ENCODE measurements at regions not wholly inside any gene's neighbourhood (a gene's known extent, or its start where the extent isn't known, plus 50 kb on each side); places are given as distances from the start of the nearest gene placed in this dataset.

DNA sequence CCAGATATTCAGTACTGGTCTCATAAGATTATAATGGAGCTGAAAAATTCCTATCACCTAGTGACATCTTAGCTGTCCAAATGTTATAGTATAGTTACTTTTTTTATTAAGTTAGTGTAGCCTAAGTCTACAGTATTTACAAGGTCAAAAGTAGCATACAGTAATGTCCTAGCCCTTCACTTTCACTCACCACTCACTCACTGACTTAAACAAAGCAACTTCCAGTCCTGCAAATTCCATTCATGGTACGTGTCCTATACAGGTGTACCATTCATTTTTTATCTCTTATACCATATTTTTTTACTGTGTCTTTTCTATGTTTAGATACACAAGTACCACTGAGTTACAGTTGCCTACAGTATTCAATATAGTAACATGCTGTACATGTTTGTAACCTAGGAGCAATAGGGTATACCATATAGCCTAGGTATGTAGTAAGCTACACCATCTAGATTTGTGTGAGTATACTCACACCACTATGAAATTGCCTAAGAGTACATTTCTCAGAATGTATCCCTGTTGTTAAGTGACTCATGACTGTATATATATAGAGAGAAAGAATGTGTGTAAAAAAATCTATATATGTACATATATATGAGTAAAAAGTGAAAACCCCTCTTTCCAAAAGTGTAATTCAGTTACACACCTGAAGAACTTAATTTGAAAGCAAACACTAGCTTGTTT is 234.8 kb upstream of the WWC1 start:
- H3K9me3 Mint-ChIP-seq, result peaks cover 8% of the 10 kb centered on the region
- no peaks in the 10 kb centered on the region for H3K36me3 Mint-ChIP-seq (ENCODE audit: low read depth)
- H3K27ac Mint-ChIP-seq, result no peak overlapping the region
- no peaks in the 10 kb centered on the region for H3K27me3 Mint-ChIP-seq
- H3K4me1 Mint-ChIP-seq (ENCODE audit: low read depth), result no peaks in the 10 kb centered on the region
- no peak overlapping the region for H3K4me3 Mint-ChIP-seq

DNA sequence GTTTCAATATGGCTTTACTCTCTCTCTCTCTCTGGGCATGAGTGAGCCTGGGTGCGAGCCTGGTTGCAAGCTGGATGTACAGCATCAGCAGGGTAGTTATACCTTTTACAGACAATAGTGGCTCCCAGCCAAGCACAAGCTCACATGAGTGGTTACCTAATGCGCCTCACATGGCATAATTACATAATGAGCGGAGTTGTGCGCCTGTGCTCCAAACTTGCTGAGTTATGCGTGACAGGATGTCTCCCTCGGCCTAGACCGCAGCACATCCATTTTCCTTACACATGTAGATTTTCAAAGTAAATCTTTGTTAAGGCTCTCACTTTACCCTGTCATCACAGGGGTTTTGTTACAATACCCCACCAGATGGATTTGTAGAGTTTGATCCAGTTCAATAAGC is 233.5 kb upstream of the WWC1 start:
- peaks cover 8% of the 10 kb centered on the region for H3K9me3 Mint-ChIP-seq
- H3K36me3 Mint-ChIP-seq (ENCODE audit: low read depth), result no peaks in the 10 kb centered on the region
- no peaks in the 10 kb centered on the region for H3K27me3 Mint-ChIP-seq
- H3K27ac Mint-ChIP-seq, result no peak overlapping the region
- H3K4me1 Mint-ChIP-seq (ENCODE audit: low read depth), result no peaks in the 10 kb centered on the region
- no peak overlapping the region for H3K4me3 Mint-ChIP-seq

DNA sequence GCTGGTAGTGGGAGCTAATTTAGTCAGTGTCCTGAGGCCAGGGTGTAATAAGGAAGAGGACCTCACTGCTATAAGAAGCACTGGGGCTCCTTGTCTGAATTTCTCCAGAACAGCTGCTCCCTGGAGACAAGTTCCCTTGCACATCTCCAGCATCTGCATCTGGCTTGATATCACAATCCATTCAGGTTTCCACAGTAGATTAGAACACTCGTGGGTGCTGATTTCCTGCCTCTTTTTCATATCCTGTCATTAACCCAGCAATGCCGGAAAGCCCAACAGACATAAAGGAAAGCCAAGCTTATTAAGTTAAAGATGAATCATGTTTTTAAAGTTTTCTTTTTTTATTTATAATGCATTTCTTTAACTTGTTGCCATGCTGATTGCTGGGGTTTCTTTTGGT is 232.3 kb upstream of the WWC1 start:
- H3K4me1 Mint-ChIP-seq (ENCODE audit: low read depth), result no peaks in the 10 kb centered on the region
- no peaks in the 10 kb centered on the region for H3K27me3 Mint-ChIP-seq
- no peak overlapping the region for H3K4me3 Mint-ChIP-seq
- H3K36me3 Mint-ChIP-seq (ENCODE audit: low read depth), result no peaks in the 10 kb centered on the region
- H3K27ac Mint-ChIP-seq, result no peak overlapping the region
- H3K9me3 Mint-ChIP-seq, result peaks cover 8% of the 10 kb centered on the region

DNA sequence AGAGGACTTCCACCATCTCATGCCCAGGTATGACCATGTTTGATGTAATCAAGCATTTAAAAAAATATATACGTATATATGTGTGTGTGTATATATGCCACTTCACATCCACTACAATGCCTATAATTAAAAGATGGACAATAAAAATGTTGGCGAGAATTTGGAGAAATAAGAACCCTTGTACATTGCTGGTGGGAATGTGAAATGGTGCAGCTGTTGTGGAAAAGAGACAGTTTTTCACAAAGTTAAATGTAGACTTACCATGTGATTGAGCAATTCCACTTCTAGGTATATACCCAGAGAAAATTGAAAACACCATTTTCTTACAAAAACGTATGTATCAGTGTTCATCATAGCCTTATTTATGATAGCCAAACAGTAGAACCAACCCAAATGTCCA is 229.2 kb upstream of the WWC1 start:
- no peak overlapping the region for H3K4me3 Mint-ChIP-seq
- no peaks in the 10 kb centered on the region for H3K36me3 Mint-ChIP-seq (ENCODE audit: low read depth)
- H3K4me1 Mint-ChIP-seq (ENCODE audit: low read depth), result no peaks in the 10 kb centered on the region
- H3K27me3 Mint-ChIP-seq, result peaks cover 3% of the 10 kb centered on the region
- H3K27ac Mint-ChIP-seq, result no peak overlapping the region
- H3K9me3 Mint-ChIP-seq, result peaks cover 7% of the 10 kb centered on the region

DNA sequence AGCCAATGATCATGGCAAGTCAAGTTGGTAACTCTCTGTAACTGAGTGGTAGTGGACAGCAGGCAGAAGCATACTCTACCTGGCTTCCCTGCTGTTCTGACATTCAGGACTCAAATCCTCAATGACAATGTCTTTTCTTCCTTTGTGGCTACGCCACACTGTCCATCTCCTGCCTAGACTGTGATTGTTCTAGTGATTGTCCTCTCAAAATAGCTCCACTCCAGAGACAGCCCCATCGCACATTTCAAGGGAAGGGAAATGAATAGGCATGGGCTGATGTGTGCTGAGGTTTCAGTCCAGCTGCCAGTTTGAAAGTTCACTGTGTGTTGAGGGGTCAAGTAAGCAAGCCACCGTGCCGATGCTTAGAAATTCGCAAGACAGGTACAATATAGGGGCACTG is 227.0 kb upstream of the WWC1 start:
- Mint-ChIP-seq H3K4me3 (no peak overlapping the region), H3K27me3 (peaks cover 3% of the 10 kb centered on the region), H3K9me3 (no peaks in the 10 kb centered on the region), H3K4me1 (ENCODE audit: low read depth) (no peaks in the 10 kb centered on the region), H3K27ac (no peak overlapping the region), H3K36me3 (ENCODE audit: low read depth) (no peaks in the 10 kb centered on the region)

DNA sequence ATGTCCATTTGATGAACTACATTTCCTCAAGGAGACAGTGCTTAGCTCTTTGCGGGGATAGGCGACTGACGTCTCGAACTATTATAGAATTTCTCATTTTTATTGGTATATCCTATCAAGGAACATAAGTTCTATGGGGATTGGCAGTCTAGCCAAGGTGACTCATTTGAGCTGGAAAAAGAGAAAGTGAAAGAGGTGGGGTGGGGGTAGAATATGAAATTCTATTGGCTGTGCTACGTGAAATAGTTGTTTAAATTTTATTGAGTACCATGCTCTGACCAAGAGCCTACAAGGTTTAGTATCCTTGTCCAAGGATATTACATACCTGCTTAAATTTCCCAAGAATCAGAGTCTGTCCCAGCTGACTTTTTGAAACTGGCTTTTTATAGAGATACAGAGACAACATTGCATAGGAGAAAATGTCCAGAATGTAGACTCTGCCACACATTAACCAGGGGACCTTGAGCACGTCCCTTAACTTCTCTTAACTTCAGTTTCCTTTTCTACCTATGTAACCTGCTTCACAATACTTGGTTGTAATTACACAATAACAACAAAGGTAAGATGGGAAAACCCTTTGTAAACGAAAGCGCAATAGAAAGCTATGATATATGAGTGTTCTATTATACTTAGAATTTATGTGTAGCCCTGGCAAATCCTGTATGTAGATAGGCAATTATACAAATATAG is 226.4 kb upstream of the WWC1 start:
- Mint-ChIP-seq H3K36me3 (ENCODE audit: low read depth) (no peaks in the 10 kb centered on the region), H3K9me3 (no peaks in the 10 kb centered on the region), H3K4me1 (ENCODE audit: low read depth) (no peaks in the 10 kb centered on the region), H3K4me3 (no peak overlapping the region), H3K27ac (no peak overlapping the region), H3K27me3 (peaks cover 3% of the 10 kb centered on the region)

DNA sequence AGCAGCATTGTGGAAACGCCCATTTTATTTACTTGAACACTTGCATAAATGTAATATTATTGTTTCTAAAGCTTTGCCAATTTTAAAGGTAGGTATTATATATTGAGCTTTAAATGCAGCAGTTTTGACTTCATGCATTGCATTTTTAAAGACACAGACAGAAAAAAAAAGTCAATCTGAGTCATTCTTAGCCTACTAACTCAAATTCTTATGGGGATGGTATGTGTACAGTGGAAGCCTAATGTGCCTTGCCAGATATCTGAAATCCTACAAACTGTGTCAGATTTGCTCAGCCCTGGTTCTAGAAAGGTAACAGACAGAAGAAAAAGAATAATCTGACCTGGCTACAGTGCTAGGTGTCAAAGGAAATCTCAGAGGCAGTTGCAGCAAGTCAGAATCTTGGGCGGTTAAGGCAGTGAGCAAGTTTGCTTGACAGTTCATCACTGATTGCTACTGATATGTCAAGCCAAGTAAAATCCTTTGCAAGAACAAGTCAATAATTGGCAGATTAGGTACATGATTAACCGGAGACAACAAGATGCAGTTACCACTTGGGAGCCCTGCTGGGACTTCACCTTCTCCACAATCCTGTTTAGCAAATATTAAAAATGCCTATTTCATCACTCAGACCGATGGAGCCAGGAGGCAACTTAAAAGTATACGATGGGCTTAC is 224.8 kb upstream of the WWC1 start:
- no peak overlapping the region for H3K4me3 Mint-ChIP-seq
- H3K27ac Mint-ChIP-seq, result no peak overlapping the region
- peaks cover 3% of the 10 kb centered on the region for H3K27me3 Mint-ChIP-seq
- H3K36me3 Mint-ChIP-seq (ENCODE audit: low read depth), result no peaks in the 10 kb centered on the region
- no peaks in the 10 kb centered on the region for H3K4me1 Mint-ChIP-seq (ENCODE audit: low read depth)
- no peaks in the 10 kb centered on the region for H3K9me3 Mint-ChIP-seq

DNA sequence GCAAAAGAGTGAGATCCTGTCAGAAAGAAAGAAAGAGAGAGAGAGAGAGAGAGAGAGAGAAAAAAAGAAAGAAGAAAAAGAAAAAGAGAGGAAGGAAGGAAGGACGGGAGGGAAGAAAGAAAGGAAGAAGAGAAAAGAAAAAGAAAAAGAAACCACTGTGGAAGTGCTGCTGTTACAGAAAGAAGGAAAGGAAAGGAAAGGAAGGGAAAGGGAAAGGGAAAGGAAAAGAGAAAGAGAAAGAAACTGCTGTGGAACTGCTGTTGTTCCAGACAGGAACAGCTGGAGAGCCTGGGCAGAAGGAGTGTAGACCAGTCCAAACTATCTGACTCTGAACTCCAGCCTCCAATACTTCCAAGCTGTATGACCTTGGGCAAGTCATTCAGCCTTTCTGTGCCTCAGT is 220.7 kb upstream of the WWC1 start:
- Mint-ChIP-seq H3K27me3 (peaks cover 3% of the 10 kb centered on the region), H3K4me3 (no peak overlapping the region), H3K4me1 (ENCODE audit: low read depth) (no peaks in the 10 kb centered on the region), H3K9me3 (no peaks in the 10 kb centered on the region), H3K36me3 (ENCODE audit: low read depth) (no peaks in the 10 kb centered on the region), H3K27ac (no peak overlapping the region)

DNA sequence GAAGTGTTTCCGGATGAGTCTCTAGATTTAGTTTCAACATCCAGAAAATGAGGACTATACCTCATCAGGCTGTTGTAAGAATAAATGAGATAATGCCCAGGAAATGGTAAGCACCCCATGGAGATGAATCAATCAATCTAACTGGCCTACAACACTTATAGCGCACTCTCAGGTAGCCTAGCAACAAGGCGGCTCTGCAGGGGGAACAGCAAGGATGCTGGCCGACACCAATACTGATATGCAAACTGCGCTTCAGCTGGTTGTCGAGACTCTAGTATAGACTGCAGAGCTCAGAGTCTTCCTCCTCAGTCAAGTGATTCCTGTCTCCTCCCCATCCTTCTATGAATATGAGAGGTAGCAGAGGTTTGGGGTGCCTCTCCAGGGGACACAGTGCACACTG is 218.8 kb upstream of the WWC1 start:
- Mint-ChIP-seq H3K9me3 (no peaks in the 10 kb centered on the region), H3K4me1 (ENCODE audit: low read depth) (no peaks in the 10 kb centered on the region), H3K4me3 (no peak overlapping the region), H3K27me3 (no peaks in the 10 kb centered on the region), H3K27ac (no peak overlapping the region), H3K36me3 (ENCODE audit: low read depth) (no peaks in the 10 kb centered on the region)

DNA sequence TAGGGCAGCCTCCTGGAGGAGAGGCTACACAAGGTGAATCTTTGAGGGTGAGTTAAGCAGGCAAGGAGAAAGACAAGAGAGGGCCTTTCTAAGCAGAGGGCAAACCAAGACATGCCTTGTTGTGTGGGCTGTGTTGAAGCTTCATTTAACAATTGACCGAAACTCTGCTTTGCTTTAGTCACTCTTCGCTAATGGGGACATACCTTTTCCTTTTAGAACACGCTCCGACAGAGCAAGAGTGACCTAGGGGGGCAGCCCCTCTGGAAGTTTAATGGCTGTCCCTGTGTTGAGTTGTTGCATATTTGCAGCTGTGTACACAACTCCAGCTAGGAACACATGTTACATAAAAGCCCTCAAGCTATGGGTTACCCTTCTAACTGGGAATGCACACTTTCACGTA is 218.1 kb upstream of the WWC1 start:
- no peaks in the 10 kb centered on the region for H3K27me3 Mint-ChIP-seq
- no peaks in the 10 kb centered on the region for H3K9me3 Mint-ChIP-seq
- no peak overlapping the region for H3K4me3 Mint-ChIP-seq
- no peaks in the 10 kb centered on the region for H3K36me3 Mint-ChIP-seq (ENCODE audit: low read depth)
- no peak overlapping the region for H3K27ac Mint-ChIP-seq
- no peaks in the 10 kb centered on the region for H3K4me1 Mint-ChIP-seq (ENCODE audit: low read depth)

DNA sequence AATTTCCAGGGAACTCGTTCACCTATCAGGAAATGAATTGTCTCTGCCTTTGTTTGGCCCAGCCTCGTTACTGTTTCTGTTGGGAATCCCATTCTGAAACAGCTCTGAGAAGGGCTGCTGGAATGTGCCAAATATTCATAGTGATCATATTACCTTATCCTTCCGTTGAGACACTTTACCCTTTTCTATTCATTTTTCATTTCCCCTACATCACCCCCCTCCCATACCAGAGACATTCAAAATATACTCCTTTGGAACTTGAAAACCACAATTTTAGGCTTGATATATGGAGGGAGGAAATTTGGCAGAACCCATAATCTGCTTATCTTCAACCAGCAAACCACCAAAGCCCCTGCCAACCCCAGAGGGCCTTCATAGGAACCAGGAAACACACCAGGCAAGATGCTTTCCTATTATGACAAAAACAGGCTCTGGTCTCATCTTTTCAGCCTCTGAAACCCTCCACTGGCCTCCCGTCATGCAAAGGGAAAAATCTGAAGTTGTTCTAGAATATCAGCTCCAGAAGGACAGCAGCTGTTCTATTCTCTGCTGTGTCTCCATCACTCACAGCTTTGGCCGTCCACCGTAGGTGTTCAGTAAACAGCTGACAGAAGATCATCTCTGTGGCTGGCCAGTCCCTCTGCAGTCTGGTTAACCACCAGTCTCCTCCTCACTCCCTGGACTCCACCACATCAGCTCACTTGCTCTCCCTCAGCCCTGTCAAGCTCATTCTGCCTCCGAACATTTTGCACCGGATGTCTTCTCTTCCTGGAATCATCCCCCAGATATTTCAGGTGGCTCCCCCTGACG is 217.2 kb upstream of the WWC1 start:
- no peak overlapping the region for H3K4me3 Mint-ChIP-seq
- no peaks in the 10 kb centered on the region for H3K4me1 Mint-ChIP-seq (ENCODE audit: low read depth)
- no peak overlapping the region for H3K27ac Mint-ChIP-seq
- no peaks in the 10 kb centered on the region for H3K9me3 Mint-ChIP-seq
- no peaks in the 10 kb centered on the region for H3K36me3 Mint-ChIP-seq (ENCODE audit: low read depth)
- H3K27me3 Mint-ChIP-seq, result no peaks in the 10 kb centered on the region

DNA sequence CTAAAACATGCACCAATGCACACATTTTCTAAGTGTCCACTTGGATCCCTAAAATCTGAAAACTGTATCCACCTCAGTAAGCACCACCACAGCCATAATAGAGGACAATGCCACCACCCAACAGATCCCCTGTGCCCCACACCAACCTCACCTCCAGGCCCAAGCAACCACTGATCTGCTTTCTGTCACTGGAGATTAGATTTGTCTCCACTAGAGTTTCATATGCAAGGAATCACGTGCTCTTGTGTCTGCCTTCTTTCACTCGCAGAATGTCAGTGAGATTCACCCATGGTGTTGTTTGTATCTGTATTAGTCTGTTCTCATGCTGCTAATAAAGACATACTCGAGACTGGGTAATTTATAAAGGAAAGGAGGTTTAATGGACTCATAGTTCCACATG is 216.1 kb upstream of the WWC1 start:
- Mint-ChIP-seq H3K4me3 (no peak overlapping the region), H3K27me3 (no peaks in the 10 kb centered on the region), H3K27ac (no peak overlapping the region), H3K4me1 (ENCODE audit: low read depth) (no peaks in the 10 kb centered on the region), H3K9me3 (no peaks in the 10 kb centered on the region), H3K36me3 (ENCODE audit: low read depth) (no peaks in the 10 kb centered on the region)

DNA sequence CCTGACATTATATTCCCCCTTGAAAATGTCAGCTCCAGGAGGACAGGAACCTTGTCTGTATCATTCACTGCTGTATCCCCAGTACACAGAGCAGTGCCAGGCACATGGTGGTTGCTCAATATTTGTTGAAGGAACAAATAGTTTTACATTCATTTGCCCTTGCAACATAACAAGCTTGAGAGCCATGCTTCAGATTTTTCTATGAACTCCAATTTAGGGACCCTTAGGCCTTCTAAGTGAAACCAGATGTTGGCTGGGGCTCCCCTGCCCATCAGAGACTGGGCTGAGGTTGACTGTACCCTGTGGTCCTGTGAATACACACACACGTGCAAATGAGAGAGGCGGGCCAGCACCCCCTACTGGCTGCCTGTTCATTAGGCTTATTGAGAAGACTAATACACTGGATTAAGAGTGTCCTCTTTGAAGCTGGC is 214.9 kb upstream of the WWC1 start:
- H3K36me3 Mint-ChIP-seq (ENCODE audit: low read depth), result no peaks in the 10 kb centered on the region

DNA sequence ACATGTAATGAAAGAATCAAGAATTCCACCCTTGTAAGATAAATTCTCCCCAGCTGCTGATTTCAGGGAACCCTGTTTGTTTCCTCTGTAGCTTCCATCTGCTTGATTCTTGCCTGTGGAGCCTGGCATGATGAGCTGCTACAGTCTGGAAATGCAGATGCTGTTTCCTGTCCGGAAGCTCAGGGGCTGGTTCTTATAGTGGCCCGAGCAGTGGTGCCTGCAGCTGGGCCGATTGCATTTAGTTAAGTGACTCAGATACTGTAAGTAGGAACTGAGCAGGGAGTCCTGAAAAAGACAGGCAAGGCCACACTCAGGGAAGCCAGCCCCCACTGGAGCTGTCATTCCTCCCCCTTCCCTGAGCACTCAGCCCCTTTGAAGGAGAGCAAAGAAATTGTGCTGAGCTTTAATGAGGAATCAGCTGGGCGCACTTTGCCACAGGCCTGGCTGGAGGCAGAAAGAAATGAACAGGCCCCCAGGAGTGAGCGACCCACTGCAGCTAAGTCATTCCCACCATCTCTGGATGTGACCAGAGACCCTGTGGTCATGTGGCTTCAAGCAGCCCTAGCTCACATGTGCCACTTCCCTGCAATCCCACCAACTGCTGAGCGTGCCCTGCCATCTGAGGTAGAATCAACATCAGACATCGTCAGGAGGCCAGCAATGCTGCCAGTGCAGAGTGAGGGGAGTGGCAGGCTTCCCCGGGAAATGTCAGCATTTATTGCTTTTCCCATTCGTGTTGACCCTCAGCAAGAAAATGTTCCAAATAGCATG is 206.0 kb upstream of the WWC1 start:
- H3K9me3 Mint-ChIP-seq, result peaks cover 3% of the 10 kb centered on the region
- H3K27me3 Mint-ChIP-seq, result peaks cover 7% of the 10 kb centered on the region
- H3K36me3 Mint-ChIP-seq (ENCODE audit: low read depth), result no peaks in the 10 kb centered on the region
- no peak overlapping the region for H3K27ac Mint-ChIP-seq
- H3K4me1 Mint-ChIP-seq (ENCODE audit: low read depth), result no peaks in the 10 kb centered on the region
- no peak overlapping the region for H3K4me3 Mint-ChIP-seq

More for the DNA sequence above, 214.9 kb upstream of the WWC1 start:
- Mint-ChIP-seq H3K9me3 (no peaks in the 10 kb centered on the region), H3K4me1 (ENCODE audit: low read depth) (no peaks in the 10 kb centered on the region), H3K27me3 (no peaks in the 10 kb centered on the region), H3K4me3 (no peak overlapping the region), H3K27ac (no peak overlapping the region)
